ENCODE measurements at regions not wholly inside any gene's neighbourhood (a gene's known extent, or its start where the extent isn't known, plus 50 kb on each side); places are given as distances from the start of the nearest gene placed in this dataset.

- no peak for TF ChIP-seq CTCF (IDR thresholded peaks at IDR 0.05; ENCODE audit: poor library complexity, severe bottlenecking)
- no peak for TF ChIP-seq POLR2AphosphoS5 (IDR thresholded peaks at IDR 0.05)
- TF ChIP-seq EZH2 (IDR thresholded peaks at IDR 0.05; ENCODE audit: borderline replicate concordance, insufficient read depth, low read length, poor library complexity, severe bottlenecking): no peak
- TF ChIP-seq TAF1 (IDR thresholded peaks at IDR 0.05; ENCODE audit: low read depth): no peak
- TF ChIP-seq EP300 (conservative IDR thresholded peaks at IDR 0.05; ENCODE audit: poor library complexity, severe bottlenecking): no peak
- TF ChIP-seq SMC3 (conservative IDR thresholded peaks at IDR 0.05; ENCODE audit: poor library complexity): no peak
- no peak for TF ChIP-seq RAD21 (conservative IDR thresholded peaks at IDR 0.05)
- TF ChIP-seq REST (IDR thresholded peaks at IDR 0.05; ENCODE audit: borderline replicate concordance): no peak
- TF ChIP-seq MXI1 (conservative IDR thresholded peaks at IDR 0.05; ENCODE audit: poor library complexity, severe bottlenecking): no peak
Measured at GRCh38 chr9:135268981-135269380, 181.5 kb downstream of the OLFM1 start.
